HG03159 (cell line): ENCODE measurements at regions not wholly inside any gene's neighbourhood (a gene's known extent, or its start where the extent isn't known, plus 50 kb on each side); places are given as distances from the start of the nearest gene placed in this dataset.
"Not testable (repeated sequence)": the region's sequence is repeated elsewhere in the genome, so short reads cannot be mapped to it uniquely, and the experiment has no call there.

Experiments used
- ATAC-seq: cut with Tn5 transposase; IDR thresholded peaks from one replicate; pipeline ENCODE4 v1.9.1; 2021; ENCODE audit warnings: mild to moderate bottlenecking, moderate library complexity; ENCODE audit not compliant: unreplicated experiment

- no peak for ATAC-seq
Observed at GRCh38 chr14:30256627-30257026, 302.3 kb upstream of the G2E3 start.

GRCh38 chr14:30257946-30258661, 300.9 kb upstream of the G2E3 start:
- ATAC-seq = no peak

DNA sequence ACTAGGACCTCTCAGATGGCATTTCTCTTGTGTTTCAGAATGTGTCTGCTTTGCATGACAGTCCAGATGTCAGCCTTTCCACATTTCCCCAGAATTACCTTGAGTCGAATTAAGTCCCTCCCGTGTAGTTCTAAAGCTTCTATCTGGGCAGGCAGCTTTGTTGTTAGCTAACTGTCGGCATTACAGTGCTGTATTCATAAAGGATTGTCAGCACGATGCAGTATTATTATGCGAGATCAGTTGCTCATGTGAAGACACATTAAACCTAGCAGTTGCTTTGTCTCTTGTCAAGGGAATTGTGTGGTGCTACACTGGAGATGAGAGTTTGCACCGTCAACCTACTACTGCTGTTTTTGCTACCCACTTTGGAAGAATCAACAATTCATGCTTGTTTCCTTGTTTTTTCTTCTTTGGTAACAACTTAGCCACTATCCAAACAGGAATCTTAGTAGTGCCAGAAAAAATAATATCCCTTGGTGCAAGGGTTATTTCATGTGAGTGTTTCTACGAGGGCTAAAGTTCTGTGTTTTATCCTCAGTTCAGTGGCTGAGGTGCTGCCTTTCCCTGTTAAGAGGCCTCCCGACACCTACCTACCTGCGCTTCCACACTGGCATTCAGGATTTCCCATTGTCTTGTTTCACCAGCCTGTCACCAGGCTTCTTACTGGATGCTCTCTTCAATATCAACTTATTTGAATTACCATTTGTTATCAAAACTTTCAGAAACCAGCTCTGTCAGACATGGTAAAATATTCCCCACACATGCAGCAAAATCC, 297.9 kb upstream of the G2E3 start:
- ATAC-seq = no peak

GRCh38 chr14:30264161-30264560, 294.8 kb upstream of the G2E3 start:
- ATAC-seq = no peak

- no peak for ATAC-seq
Observed at GRCh38 chr14:30266290-30266689, 292.7 kb upstream of the G2E3 start.

DNA sequence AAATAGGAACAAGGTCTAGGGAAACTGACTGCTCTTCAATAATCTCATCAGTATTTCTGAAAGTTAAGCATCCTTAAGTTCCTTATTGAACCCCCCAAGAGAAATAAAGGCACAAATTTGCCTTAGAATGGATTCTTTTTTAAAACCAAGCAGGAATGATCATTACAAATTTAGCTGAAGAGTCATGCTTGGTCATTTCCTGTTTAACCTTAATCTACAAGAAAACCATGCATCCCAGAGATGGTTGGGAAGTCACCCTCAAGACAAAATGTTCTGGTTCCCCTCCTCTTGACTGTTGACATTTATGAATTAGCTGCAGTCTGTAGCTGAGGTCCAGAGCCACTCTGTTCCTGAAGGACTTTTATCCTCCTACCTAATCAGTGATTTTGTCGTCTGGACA, 291.8 kb upstream of the G2E3 start:
- ATAC-seq = no peak

- ATAC-seq = peak; percentile 99
Observed at GRCh38 chr14:30270200-30271161, 288.5 kb upstream of the G2E3 start.

DNA sequence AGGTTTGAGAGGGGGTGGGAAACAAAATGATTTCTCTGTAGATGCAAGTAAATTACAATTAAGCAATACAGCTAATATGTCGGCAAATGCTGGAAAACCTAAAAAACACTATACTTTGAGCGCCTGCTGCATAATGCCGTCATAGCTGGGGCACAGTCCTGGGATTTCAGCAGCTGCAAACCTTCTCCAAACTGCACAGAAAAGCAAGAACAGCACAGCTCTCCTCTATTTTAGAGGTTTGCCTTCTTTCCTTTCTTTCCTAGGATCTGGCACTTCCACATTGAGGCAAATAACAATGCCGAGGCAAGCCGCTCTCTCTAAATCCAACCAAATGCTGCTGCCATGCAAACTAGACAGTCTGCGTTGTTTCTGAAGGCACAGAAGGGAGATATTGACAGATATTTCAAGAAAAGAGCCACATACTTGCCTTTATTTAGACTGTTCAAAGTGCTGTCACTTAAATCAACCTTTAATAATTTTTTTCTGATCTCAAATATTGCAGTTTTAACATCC, 287.1 kb upstream of the G2E3 start:
- ATAC-seq = no peak

- no peak for ATAC-seq
Observed at GRCh38 chr14:30272848-30273832, 285.8 kb upstream of the G2E3 start.

- ATAC-seq = no peak
Observed at GRCh38 chr14:30275604-30276003, 283.4 kb upstream of the G2E3 start.

GRCh38 chr14:30277268-30277667, 281.7 kb upstream of the G2E3 start:
- no peak for ATAC-seq

GRCh38 chr14:30278856-30279255, 280.1 kb upstream of the G2E3 start:
- not testable (repeated sequence) for ATAC-seq

- no peak for ATAC-seq
Observed at GRCh38 chr14:30283822-30284446, 275.0 kb upstream of the G2E3 start.

DNA sequence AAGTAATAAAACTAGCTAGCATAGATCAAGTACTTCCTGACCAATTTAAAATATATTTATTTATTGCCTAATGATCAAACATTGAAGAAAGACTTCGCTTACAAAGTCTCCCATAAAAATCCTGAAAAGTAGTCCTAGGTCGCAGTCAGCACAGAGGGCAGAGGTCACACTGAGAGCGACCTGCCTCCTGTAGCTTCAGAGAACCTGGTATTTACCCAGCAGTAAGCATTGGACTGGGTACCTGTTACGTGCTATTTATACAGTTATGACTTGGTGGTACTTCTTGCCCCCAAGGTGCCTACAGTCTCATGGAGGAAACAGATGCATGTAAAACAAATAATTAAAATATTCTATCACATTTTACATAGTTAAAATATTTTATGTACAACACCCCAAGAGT, 274.1 kb upstream of the G2E3 start:
- no peak for ATAC-seq

DNA sequence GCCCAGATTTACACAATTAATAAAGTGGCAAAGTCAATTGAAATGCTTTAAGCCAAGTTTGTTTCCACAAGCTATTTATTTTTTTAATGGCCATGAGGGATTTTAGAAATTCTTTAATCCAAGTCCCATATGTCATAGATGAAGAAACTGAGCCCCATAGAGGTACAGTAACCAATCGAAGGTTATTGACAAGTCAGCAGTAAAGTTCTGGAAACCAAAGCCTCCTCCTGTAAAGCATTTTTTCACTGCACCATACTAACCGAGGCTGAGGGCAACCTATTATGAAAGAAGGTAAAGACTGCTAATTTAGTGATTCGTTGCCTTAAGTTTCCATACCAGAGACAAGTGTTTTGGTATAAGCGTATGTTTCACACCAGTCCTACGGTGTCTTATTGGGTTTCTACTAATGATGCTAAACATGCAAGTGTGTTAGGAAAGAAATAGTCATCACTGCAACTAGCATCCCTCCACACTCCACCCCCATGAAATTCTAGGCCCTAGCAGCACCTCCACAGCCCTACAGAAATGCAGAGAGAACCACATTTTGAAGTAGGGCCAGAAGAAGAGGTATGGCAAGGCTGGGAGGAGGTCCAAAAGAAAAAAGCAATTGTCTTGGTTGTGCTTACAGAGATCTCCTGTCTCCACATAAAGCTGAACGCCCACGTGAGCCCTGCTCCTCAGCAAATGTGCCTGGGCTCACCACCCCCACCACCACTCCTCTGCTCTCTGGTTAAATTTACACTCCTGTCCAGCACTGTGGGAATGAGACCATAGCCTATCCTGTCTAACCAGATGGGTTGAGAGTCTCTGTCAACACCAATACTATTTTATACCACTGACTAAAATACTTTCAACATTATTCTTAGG, 271.1 kb upstream of the G2E3 start:
- ATAC-seq = no peak

DNA sequence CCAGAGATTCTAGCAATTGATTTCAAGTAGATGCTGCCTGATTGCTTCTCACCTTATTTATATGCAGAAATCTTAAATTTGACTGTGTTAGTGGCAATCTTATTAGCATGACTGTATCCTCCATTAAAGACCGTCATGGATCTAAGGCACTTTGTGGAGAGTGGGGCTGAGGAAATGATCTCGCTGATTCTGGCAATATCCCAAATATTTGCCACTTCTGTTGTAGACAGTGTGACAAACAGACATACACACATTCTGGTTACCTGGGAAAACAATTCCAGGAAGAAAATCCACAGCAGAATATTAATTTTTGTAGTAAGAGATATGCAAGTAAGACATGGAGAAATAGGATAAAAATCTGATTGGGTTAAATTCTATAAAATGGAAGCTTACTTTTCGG, 269.0 kb upstream of the G2E3 start:
- no peak for ATAC-seq

DNA sequence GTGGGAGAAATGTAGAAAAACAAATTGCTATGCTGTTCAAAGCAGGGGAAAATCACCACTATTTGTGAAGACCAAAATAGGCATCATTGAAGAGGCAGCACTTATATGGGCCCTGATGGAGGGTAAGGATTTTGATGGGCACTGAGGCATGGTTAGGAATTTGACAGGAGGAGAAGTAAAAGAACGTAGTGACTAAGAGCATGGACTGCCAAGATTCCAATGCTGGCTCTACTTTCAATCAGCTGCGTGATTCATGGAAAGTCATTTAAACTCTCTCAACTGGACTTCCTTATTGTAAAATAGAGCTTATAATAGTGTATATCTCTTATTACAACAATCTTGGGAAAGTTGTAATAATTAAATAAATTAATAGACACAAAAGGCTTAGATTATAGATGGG, 267.7 kb upstream of the G2E3 start:
- ATAC-seq = no peak

DNA sequence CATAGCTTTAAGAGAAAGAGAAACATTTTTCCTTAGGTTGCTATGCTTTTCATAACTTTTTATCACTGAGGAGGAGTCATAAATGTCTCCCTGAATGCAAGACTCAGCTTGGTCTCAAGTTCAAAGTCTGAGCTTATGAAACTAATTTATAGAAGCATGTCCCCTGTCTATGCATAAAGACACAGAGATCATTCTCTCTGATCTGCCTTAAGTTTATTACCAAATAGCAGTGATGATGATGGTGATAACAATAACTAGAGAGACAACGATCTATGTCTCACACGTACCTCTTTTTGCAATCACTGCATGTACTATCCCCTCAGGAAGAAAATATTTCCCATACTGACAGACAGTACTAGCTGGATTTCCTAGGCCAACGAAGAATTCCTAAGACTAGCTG, 266.4 kb upstream of the G2E3 start:
- ATAC-seq = no peak

GRCh38 chr14:30295980-30296379, 263.0 kb upstream of the G2E3 start:
- ATAC-seq = no peak
